Esophagus muscularis mucosa (tissue), 3 donors: ENCODE measurements at regions not wholly inside any gene's neighbourhood (a gene's known extent, or its start where the extent isn't known, plus 50 kb on each side); places are given as distances from the start of the nearest gene placed in this dataset.

Source experiments
- POLR2A ChIP-seq: fragments of 450-650 bp; IDR thresholded peaks from one replicate; pipeline ENCODE4 v1.6.1; 2017; ENCODE audit warnings: antibody characterized with exemption, moderate library complexity, mild to moderate bottlenecking, low read depth
- POLR2AphosphoS5 ChIP-seq, 2 donors: sonication (generic); formaldehyde crosslinking; IDR thresholded peaks; one replicate each; pipeline ENCODE4 v1.6.1; 2017; ENCODE audit warnings: antibody characterized with exemption in 2 of 2
- TF ChIP-seq, protein P1 (sequence below), 3 experiments: fragments of 200-600 bp in 2 of 3; fragments of 450-650 bp in 1 of 3; sonication (generic) in 2 of 3; IDR thresholded peaks; one replicate each; pipeline ENCODE4 v1.5.1; 2017 to 2019; ENCODE audit warnings: antibody characterized with exemption in 3 of 3, mild to moderate bottlenecking in 2 of 3, moderate library complexity in 1 of 3

GRCh38 chr7:106795084-106795876, 69.8 kb upstream of the PIK3CG start:
- TF ChIP-seq, protein P1, sequence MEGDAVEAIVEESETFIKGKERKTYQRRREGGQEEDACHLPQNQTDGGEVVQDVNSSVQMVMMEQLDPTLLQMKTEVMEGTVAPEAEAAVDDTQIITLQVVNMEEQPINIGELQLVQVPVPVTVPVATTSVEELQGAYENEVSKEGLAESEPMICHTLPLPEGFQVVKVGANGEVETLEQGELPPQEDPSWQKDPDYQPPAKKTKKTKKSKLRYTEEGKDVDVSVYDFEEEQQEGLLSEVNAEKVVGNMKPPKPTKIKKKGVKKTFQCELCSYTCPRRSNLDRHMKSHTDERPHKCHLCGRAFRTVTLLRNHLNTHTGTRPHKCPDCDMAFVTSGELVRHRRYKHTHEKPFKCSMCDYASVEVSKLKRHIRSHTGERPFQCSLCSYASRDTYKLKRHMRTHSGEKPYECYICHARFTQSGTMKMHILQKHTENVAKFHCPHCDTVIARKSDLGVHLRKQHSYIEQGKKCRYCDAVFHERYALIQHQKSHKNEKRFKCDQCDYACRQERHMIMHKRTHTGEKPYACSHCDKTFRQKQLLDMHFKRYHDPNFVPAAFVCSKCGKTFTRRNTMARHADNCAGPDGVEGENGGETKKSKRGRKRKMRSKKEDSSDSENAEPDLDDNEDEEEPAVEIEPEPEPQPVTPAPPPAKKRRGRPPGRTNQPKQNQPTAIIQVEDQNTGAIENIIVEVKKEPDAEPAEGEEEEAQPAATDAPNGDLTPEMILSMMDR (IDR thresholded peaks at IDR 0.05), result no peak
- no peak for TF ChIP-seq POLR2AphosphoS5 (IDR thresholded peaks at IDR 0.05)
- TF ChIP-seq POLR2A, result no peak
